Skin epidermis (tissue), 12 donors: ENCODE measurements at regions not wholly inside any gene's neighbourhood (a gene's known extent, or its start where the extent isn't known, plus 50 kb on each side); places are given as distances from the start of the nearest gene placed in this dataset.
"Not testable (repeated sequence)": the region's sequence is repeated elsewhere in the genome, so short reads cannot be mapped to it uniquely, and the experiment has no call there.

Experiments
- H3K27ac ChIP-seq, 21 experiments: fragments of 200-600 bp; sonication (generic) in 11 of 21; one replicate each; pipeline ENCODE4 v1.5.0; 2020; ENCODE audit warnings: mild to moderate bottlenecking in 3 of 21, inconsistent platforms in 2 of 21, moderate library complexity in 2 of 21
- H3K4me3 ChIP-seq, 7 experiments: fragments of 200-600 bp; sonication (generic) in 2 of 7; one replicate each; pipeline ENCODE4 v1.5.0; 2020; ENCODE audit warnings: inconsistent platforms in 2 of 7, mild to moderate bottlenecking in 2 of 7, moderate library complexity in 1 of 7

GRCh38 chr2:239661334-239662312 is 260.8 kb upstream of the HDAC4 start:
- Histone ChIP-seq H3K4me3 (no peak overlapping the region), H3K27ac (peak overlapping the region in 17 of 21 experiments; percentile 6 to 81 (median 51))

GRCh38 chr2:239660390-239661230 is 259.8 kb upstream of the HDAC4 start:
- H3K27ac ChIP-seq, result peak overlapping the region in 16 of 21 experiments; percentile 8 to 81 (median 52)
- peak overlapping the region in 2 of 7 experiments; percentile 2 to 24 for H3K4me3 ChIP-seq

- Histone ChIP-seq H3K4me3 (no peak overlapping the region), H3K27ac (no peak overlapping the region)
Observed at GRCh38 chr2:239657992-239658391, 257.2 kb upstream of the HDAC4 start.

GRCh38 chr2:239657236-239657635 is 256.4 kb upstream of the HDAC4 start:
- Histone ChIP-seq H3K27ac (no peak overlapping the region), H3K4me3 (no peak overlapping the region)

- no peak overlapping the region for H3K27ac ChIP-seq
- H3K4me3 ChIP-seq, result no peak overlapping the region
Observed at GRCh38 chr2:239654266-239654665, 253.4 kb upstream of the HDAC4 start.

GRCh38 chr2:239651859-239652258 is 251.0 kb upstream of the HDAC4 start:
- no peak overlapping the region for H3K4me3 ChIP-seq
- no peak overlapping the region for H3K27ac ChIP-seq

- Histone ChIP-seq H3K27ac (no peak overlapping the region), H3K4me3 (no peak overlapping the region)
Observed at GRCh38 chr2:239650674-239651073, 249.9 kb upstream of the HDAC4 start.

- no peak overlapping the region for H3K4me3 ChIP-seq
- no peak overlapping the region for H3K27ac ChIP-seq
Observed at GRCh38 chr2:239649309-239649708, 248.5 kb upstream of the HDAC4 start.

- H3K4me3 ChIP-seq, result no peak overlapping the region
- no peak overlapping the region for H3K27ac ChIP-seq
Observed at GRCh38 chr2:239648607-239649006, 247.8 kb upstream of the HDAC4 start.

GRCh38 chr2:239647052-239647819 is 246.4 kb upstream of the HDAC4 start:
- H3K27ac ChIP-seq, result no peak overlapping the region
- H3K4me3 ChIP-seq, result no peak overlapping the region

- Histone ChIP-seq H3K4me3 (no peak overlapping the region), H3K27ac (no peak overlapping the region)
Observed at GRCh38 chr2:239646184-239646583, 245.4 kb upstream of the HDAC4 start.

- H3K27ac ChIP-seq, H3K4me3 ChIP-seq: not testable (repeated sequence)
Observed at GRCh38 chr2:239644594-239644993, 243.8 kb upstream of the HDAC4 start.

- Histone ChIP-seq H3K27ac (no peak overlapping the region), H3K4me3 (no peak overlapping the region)
Observed at GRCh38 chr2:239644011-239644410, 243.2 kb upstream of the HDAC4 start.

GRCh38 chr2:239642406-239643004 is 241.7 kb upstream of the HDAC4 start:
- Histone ChIP-seq H3K4me3 (no peak overlapping the region), H3K27ac (no peak overlapping the region)

GRCh38 chr2:239641904-239642303 is 241.1 kb upstream of the HDAC4 start:
- H3K4me3 ChIP-seq, H3K27ac ChIP-seq: not testable (repeated sequence)

- Histone ChIP-seq H3K4me3 (no peak overlapping the region), H3K27ac (no peak overlapping the region)
Observed at GRCh38 chr2:239640676-239641578, 240.1 kb upstream of the HDAC4 start.

GRCh38 chr2:239640210-239640609 is 239.4 kb upstream of the HDAC4 start:
- Histone ChIP-seq H3K27ac (no peak overlapping the region), H3K4me3 (no peak overlapping the region)

- Histone ChIP-seq H3K27ac (no peak overlapping the region), H3K4me3 (no peak overlapping the region)
Observed at GRCh38 chr2:239639421-239640185, 238.8 kb upstream of the HDAC4 start.
